ENCODE measurements at regions not wholly inside any gene's neighbourhood (a gene's known extent, or its start where the extent isn't known, plus 50 kb on each side); places are given as distances from the start of the nearest gene placed in this dataset.

- no peak for TF ChIP-seq ZNF24 (tag by site-specific recombination; IDR thresholded peaks at IDR 0.05)
- TF ChIP-seq ZNF274 (IDR thresholded peaks at IDR 0.05; ENCODE audit: low read length): no peak
- TF ChIP-seq ZNF274 (tag by site-specific recombination; IDR thresholded peaks at IDR 0.05; ENCODE audit: borderline replicate concordance): no peak
- no peak for TF ChIP-seq HOXC10 (CRISPR knock-in tag; IDR thresholded peaks at IDR 0.05)
- TF ChIP-seq ZBTB49 (tag by site-specific recombination; IDR thresholded peaks at IDR 0.05; ENCODE audit: low read depth): no peak
Observed at GRCh38 chr14:97757491-97757890, 960.3 kb downstream of the VRK1 start.
